ENCODE measurements at regions not wholly inside any gene's neighbourhood (a gene's known extent, or its start where the extent isn't known, plus 50 kb on each side); places are given as distances from the start of the nearest gene placed in this dataset.
"Not testable (repeated sequence)": the region's sequence is repeated elsewhere in the genome, so short reads cannot be mapped to it uniquely, and the experiment has no call there.

DNA sequence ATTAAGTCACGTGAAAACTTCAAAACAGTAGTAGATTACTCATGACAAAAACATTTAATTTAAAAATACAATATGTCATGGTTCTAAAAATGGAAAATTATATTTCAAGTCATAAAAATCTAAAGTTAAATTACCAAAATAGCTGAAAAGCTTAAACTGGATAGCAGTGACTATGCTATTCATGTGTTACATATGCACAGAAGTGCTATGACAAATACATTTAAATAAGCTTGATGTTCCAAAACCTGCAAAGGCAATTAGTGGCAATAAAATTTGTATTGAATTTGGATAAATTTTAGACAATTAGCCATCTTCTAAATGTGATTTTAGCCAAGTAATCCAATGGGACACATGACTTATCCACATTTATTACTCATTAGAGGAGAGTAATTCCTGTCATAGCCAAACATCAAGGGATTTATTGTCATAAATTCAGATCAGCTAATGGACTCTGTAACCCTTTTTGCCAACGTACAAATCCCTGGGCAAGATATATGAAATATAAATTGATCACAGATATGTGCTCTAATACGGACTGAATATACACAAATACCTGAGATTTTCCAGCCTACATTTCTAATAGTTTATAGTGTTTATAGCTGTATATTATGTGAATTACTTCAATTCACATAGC, 419.4 kb downstream of the ISL1 start:
- Histone ChIP-seq H3K36me3 (ENCODE audit: control insufficient read depth, insufficient read depth, low read length, severe bottlenecking) (no peaks in the 10 kb centered on the region), H3K9ac (ENCODE audit: low read length) (no peak overlapping the region)
- DNase-seq (ENCODE audit: low read depth): no peak

GRCh38 chr5:51806677-51807076, 423.4 kb downstream of the ISL1 start:
- Histone ChIP-seq H3K27me3 (replicated peaks; ENCODE audit: control insufficient read depth, insufficient read depth, low read length) (no peaks in the 10 kb centered on the region), H3K9me3 (ENCODE audit: control insufficient read depth, low read length) (no peaks in the 10 kb centered on the region), H3K9ac (ENCODE audit: low read length) (no peak overlapping the region), H3K4me3 (ENCODE audit: low read length) (no peak overlapping the region), H3K36me3 (ENCODE audit: control insufficient read depth, insufficient read depth, low read length, severe bottlenecking) (no peaks in the 10 kb centered on the region), H3K4me1 (ENCODE audit: control insufficient read depth, insufficient read depth, low read length) (no peaks in the 10 kb centered on the region)
- no peak for DNase-seq (ENCODE audit: low read depth)

More for the DNA sequence above, 419.4 kb downstream of the ISL1 start:
- Histone ChIP-seq H3K4me3 (ENCODE audit: low read length) (no peak overlapping the region), H3K4me1 (ENCODE audit: control insufficient read depth, insufficient read depth, low read length) (no peaks in the 10 kb centered on the region), H3K9me3 (ENCODE audit: control insufficient read depth, low read length) (no peaks in the 10 kb centered on the region), H3K27me3 (replicated peaks; ENCODE audit: control insufficient read depth, insufficient read depth, low read length) (no peaks in the 10 kb centered on the region)

- Histone ChIP-seq H3K27me3 (replicated peaks; ENCODE audit: control insufficient read depth, insufficient read depth, low read length) (no peaks in the 10 kb centered on the region), H3K36me3 (ENCODE audit: control insufficient read depth, insufficient read depth, low read length, severe bottlenecking) (no peaks in the 10 kb centered on the region), H3K9me3 (ENCODE audit: control insufficient read depth, low read length) (no peaks in the 10 kb centered on the region), H3K9ac (ENCODE audit: low read length) (no peak overlapping the region), H3K4me3 (ENCODE audit: low read length) (no peak overlapping the region), H3K4me1 (ENCODE audit: control insufficient read depth, insufficient read depth, low read length) (no peaks in the 10 kb centered on the region)
- DNase-seq (ENCODE audit: low read depth): no peak
Observed at GRCh38 chr5:51810592-51810991, 427.3 kb downstream of the ISL1 start.

DNA sequence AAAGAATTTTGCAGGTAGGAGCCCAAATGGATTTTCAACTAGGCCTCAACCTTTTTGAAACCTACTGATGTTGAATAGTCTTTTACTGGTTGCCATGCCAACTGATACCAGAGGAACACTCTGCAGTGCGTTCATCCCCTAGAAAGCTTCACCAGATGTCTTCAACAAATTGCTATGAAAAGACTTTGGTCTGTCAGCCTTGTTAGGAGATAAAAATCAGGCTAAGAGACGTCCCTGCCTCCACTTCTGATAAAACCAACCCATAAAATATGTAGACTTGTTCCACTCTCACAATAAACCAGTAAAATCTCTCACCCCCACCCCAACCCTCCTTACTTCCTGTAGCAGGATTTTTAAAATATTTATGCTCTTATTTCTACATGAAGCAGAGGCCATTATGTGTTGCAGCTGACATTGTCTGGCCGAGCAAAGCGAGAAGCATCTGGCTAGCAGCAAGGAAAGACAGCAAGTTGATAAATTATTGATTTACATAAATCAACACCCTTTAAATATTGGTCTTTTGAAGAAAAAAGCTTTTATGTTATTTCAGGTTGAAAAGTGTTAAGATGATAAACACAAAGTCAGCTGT, 428.7 kb downstream of the ISL1 start:
- no peak for DNase-seq (ENCODE audit: low read depth)

DNA sequence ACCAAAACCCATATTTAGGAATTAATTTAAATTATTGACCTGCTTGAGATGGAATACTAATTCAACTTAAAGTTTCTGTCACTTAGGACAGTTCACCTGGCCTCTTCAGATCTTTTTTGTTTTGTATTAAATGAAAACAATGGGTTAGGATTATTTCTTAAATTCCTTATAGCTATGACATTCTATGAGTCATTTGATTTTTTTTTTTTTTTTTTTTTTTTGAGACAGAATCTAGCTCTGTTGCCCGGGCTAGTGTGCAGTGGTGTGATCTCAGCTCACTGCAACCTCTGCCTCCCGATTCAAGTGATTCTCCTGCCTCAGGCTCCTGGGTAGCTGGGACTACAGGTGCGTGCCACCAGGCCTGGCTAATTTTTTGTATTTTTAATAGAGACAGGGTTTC, 431.6 kb downstream of the ISL1 start:
- H3K4me3 ChIP-seq (ENCODE audit: low read length); H3K9me3 ChIP-seq (ENCODE audit: control insufficient read depth, low read length); H3K9ac ChIP-seq (ENCODE audit: low read length); DNase-seq (ENCODE audit: low read depth); H3K4me1 ChIP-seq (ENCODE audit: control insufficient read depth, insufficient read depth, low read length); H3K36me3 ChIP-seq (ENCODE audit: control insufficient read depth, insufficient read depth, low read length, severe bottlenecking); H3K27me3 ChIP-seq (replicated peaks; ENCODE audit: control insufficient read depth, insufficient read depth, low read length): not testable (repeated sequence)

More for the DNA sequence above, 428.7 kb downstream of the ISL1 start:
- H3K36me3 ChIP-seq (ENCODE audit: control insufficient read depth, insufficient read depth, low read length, severe bottlenecking): no peaks in the 10 kb centered on the region
- no peak overlapping the region for H3K4me3 ChIP-seq (ENCODE audit: low read length)
- no peaks in the 10 kb centered on the region for H3K4me1 ChIP-seq (ENCODE audit: control insufficient read depth, insufficient read depth, low read length)
- no peak overlapping the region for H3K9ac ChIP-seq (ENCODE audit: low read length)
- no peaks in the 10 kb centered on the region for H3K27me3 ChIP-seq (replicated peaks; ENCODE audit: control insufficient read depth, insufficient read depth, low read length)
- H3K9me3 ChIP-seq (ENCODE audit: control insufficient read depth, low read length): no peaks in the 10 kb centered on the region

- Histone ChIP-seq H3K4me1 (ENCODE audit: control insufficient read depth, insufficient read depth, low read length) (no peaks in the 10 kb centered on the region), H3K9ac (ENCODE audit: low read length) (no peak overlapping the region), H3K27me3 (replicated peaks; ENCODE audit: control insufficient read depth, insufficient read depth, low read length) (no peaks in the 10 kb centered on the region), H3K36me3 (ENCODE audit: control insufficient read depth, insufficient read depth, low read length, severe bottlenecking) (no peaks in the 10 kb centered on the region), H3K4me3 (ENCODE audit: low read length) (no peak overlapping the region), H3K9me3 (ENCODE audit: control insufficient read depth, low read length) (no peaks in the 10 kb centered on the region)
- DNase-seq (ENCODE audit: low read depth): no peak
Observed at GRCh38 chr5:51816427-51816826, 433.2 kb downstream of the ISL1 start.

DNA sequence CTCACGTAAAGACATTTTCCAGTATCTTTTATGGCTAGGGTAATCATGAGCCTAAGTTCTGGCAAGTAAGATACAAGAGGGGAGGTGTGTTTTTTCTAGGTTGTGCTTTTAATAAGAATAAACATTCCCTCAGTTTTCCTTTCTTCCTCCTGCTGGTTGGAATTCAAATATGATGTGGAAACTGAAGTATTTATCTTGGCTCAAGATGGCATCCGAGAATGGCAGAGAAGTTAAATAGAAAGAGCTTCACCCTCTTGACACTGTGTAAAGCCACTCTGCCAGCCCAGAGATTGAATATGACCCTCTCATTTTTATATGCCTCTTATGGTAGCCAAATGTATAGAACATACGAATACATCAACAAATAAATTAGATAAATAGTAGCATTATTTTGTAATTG, 438.4 kb downstream of the ISL1 start:
- DNase-seq (ENCODE audit: low read depth): no peak
- H3K36me3 ChIP-seq (ENCODE audit: control insufficient read depth, insufficient read depth, low read length, severe bottlenecking): no peaks in the 10 kb centered on the region

DNA sequence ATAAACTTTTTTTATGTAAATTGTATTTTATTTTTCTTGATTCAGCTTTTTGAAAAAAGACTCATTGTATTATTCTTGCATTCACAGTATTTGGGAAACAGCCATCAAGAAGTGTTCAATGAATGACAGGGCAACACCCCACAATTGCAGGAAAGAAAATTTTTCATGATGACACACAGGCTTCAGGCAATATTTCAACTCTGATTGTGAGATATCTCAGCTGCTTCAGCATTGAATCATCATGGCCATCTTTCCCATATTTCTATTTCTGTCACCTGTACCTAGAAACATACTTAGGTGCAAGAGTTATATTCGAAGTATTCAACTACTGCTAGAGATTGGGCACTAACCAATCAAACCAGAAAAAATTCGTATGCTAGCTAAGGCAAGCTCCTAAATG, 446.0 kb downstream of the ISL1 start:
- Histone ChIP-seq H3K9me3 (ENCODE audit: control insufficient read depth, low read length) (no peaks in the 10 kb centered on the region), H3K4me1 (ENCODE audit: control insufficient read depth, insufficient read depth, low read length) (no peaks in the 10 kb centered on the region), H3K4me3 (ENCODE audit: low read length) (no peak overlapping the region), H3K36me3 (ENCODE audit: control insufficient read depth, insufficient read depth, low read length, severe bottlenecking) (no peaks in the 10 kb centered on the region), H3K9ac (ENCODE audit: low read length) (no peak overlapping the region), H3K27me3 (replicated peaks; ENCODE audit: control insufficient read depth, insufficient read depth, low read length) (no peaks in the 10 kb centered on the region)
- DNase-seq (ENCODE audit: low read depth): no peak

More for the DNA sequence above, 438.4 kb downstream of the ISL1 start:
- H3K4me3 ChIP-seq (ENCODE audit: low read length): no peak overlapping the region
- no peaks in the 10 kb centered on the region for H3K9me3 ChIP-seq (ENCODE audit: control insufficient read depth, low read length)
- no peaks in the 10 kb centered on the region for H3K4me1 ChIP-seq (ENCODE audit: control insufficient read depth, insufficient read depth, low read length)
- no peaks in the 10 kb centered on the region for H3K27me3 ChIP-seq (replicated peaks; ENCODE audit: control insufficient read depth, insufficient read depth, low read length)
- no peak overlapping the region for H3K9ac ChIP-seq (ENCODE audit: low read length)

- H3K4me3 ChIP-seq (ENCODE audit: low read length): no peak overlapping the region
- H3K9me3 ChIP-seq (ENCODE audit: control insufficient read depth, low read length): no peaks in the 10 kb centered on the region
- no peaks in the 10 kb centered on the region for H3K36me3 ChIP-seq (ENCODE audit: control insufficient read depth, insufficient read depth, low read length, severe bottlenecking)
- H3K9ac ChIP-seq (ENCODE audit: low read length): no peak overlapping the region
- no peak for DNase-seq (ENCODE audit: low read depth)
- H3K4me1 ChIP-seq (ENCODE audit: control insufficient read depth, insufficient read depth, low read length): no peaks in the 10 kb centered on the region
- H3K27me3 ChIP-seq (replicated peaks; ENCODE audit: control insufficient read depth, insufficient read depth, low read length): no peaks in the 10 kb centered on the region
Observed at GRCh38 chr5:51829691-51830090, 446.4 kb downstream of the ISL1 start.

GRCh38 chr5:51832934-51833470, 449.8 kb downstream of the ISL1 start:
- no peaks in the 10 kb centered on the region for H3K9me3 ChIP-seq (ENCODE audit: control insufficient read depth, low read length)
- H3K9ac ChIP-seq (ENCODE audit: low read length): no peak overlapping the region
- no peaks in the 10 kb centered on the region for H3K27me3 ChIP-seq (replicated peaks; ENCODE audit: control insufficient read depth, insufficient read depth, low read length)
- no peaks in the 10 kb centered on the region for H3K4me1 ChIP-seq (ENCODE audit: control insufficient read depth, insufficient read depth, low read length)
- no peaks in the 10 kb centered on the region for H3K36me3 ChIP-seq (ENCODE audit: control insufficient read depth, insufficient read depth, low read length, severe bottlenecking)
- no peak overlapping the region for H3K4me3 ChIP-seq (ENCODE audit: low read length)
- DNase-seq (ENCODE audit: low read depth): no peak

DNA sequence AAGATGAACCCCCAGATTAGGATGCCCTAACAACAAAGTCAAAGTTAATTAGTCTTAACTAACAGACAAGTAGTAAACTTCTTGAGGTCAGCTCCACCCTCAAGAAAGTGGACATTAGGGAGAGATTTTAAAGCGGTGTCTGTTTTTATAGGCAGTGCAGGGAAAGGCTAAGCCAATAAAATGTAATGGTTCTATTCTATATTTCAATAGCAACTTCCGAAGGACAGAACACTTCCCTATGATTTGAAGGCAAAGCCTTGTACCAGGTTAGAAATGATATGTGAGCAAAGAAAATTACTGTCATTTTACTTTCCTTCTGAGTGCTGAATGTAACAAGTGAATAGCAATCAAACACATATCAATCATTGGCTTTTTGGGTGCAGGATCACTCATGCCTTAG, 455.2 kb downstream of the ISL1 start:
- Histone ChIP-seq H3K4me1 (ENCODE audit: control insufficient read depth, insufficient read depth, low read length) (no peaks in the 10 kb centered on the region), H3K36me3 (ENCODE audit: control insufficient read depth, insufficient read depth, low read length, severe bottlenecking) (no peaks in the 10 kb centered on the region), H3K9ac (ENCODE audit: low read length) (no peak overlapping the region), H3K9me3 (ENCODE audit: control insufficient read depth, low read length) (no peaks in the 10 kb centered on the region), H3K4me3 (ENCODE audit: low read length) (no peak overlapping the region), H3K27me3 (replicated peaks; ENCODE audit: control insufficient read depth, insufficient read depth, low read length) (no peaks in the 10 kb centered on the region)
- DNase-seq (ENCODE audit: low read depth): no peak

DNA sequence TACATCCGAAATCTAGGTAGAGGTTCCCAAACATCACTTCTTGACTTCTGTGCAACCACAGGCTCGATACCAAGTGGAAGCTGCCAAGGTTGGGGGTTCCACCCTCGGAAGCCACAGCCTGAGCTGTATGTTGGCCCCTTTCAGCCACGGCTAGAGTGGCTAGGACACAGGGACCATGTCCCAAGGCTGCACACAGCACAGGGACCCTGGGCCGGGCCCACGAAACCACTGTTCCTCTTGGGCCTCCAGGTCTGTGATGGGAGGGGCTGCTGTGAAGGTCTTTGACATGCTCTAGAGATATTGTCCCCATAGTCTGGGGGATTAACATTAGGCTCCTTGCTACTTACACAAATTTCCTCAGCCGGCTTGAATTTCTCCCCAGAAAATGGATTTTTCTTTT, 460.6 kb downstream of the ISL1 start:
- H3K27me3 ChIP-seq (replicated peaks; ENCODE audit: control insufficient read depth, insufficient read depth, low read length): no peaks in the 10 kb centered on the region
- H3K4me1 ChIP-seq (ENCODE audit: control insufficient read depth, insufficient read depth, low read length): no peaks in the 10 kb centered on the region
- DNase-seq (ENCODE audit: low read depth): no peak
- H3K9ac ChIP-seq (ENCODE audit: low read length): no peak overlapping the region
- no peak overlapping the region for H3K4me3 ChIP-seq (ENCODE audit: low read length)
- no peaks in the 10 kb centered on the region for H3K9me3 ChIP-seq (ENCODE audit: control insufficient read depth, low read length)
- no peaks in the 10 kb centered on the region for H3K36me3 ChIP-seq (ENCODE audit: control insufficient read depth, insufficient read depth, low read length, severe bottlenecking)

Measured in adipocyte (in vitro differentiated cells).